ENCODE measurements at regions not wholly inside any gene's neighbourhood (a gene's known extent, or its start where the extent isn't known, plus 50 kb on each side); places are given as distances from the start of the nearest gene placed in this dataset.

GRCh38 chr3:99172736-99173657 is 271.5 kb upstream of the DCBLD2 start:
- DNase-seq = peak; percentile 14

- DNase-seq = no peak
These were observed 270.3 kb upstream of the DCBLD2 start for GRCh38 chr3:99171800-99172199.

DNA sequence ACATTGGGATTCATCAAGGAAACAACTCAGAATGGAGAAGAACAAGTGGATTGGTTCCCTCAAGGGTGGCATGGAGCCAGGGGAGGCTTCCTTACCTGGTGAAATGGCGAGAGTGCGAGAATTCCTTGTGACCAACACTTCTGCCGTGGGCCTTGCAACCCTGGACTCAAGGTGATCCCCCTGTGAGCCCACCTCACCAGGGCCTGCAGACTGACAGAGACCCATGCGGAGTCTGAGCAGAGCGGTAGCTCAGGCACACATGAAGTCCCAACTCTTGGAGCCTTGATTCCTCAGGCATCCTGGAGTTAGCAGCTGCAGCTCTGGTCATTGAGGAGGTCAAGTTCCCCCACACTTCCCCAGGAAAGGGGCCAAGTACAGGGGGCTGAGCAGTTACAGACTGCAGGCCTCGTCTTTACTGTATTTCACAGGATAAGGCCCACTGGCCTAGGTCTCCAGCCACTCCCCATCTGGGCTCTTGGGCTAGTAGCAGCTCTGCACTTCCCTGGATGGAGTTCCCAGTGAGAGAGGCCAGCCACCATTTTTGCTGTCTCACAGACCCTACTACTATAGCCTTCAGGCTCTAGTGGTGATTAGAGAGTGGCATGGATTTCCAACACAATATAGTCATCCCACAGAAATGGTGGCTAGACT is 269.5 kb upstream of the DCBLD2 start:
- no peak for DNase-seq

DNA sequence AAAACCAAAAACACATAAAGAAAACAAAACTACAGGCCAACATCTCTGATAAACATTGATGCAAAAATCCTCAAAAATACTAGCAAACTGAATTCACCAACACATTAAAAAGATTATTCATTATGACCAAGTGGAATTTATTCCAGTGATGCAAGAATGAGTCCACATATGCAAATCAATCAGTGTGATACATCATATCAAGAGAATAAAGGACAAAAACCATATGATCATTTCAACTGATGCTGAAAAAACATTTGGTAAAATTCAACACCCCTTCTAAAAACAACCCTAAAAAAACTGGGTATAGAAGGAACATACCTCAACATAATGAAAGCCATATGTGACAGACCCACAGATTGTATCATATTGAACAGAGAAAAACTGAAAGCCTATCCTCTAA is 265.6 kb upstream of the DCBLD2 start:
- DNase-seq = no peak

GRCh38 chr3:99163314-99163713 is 261.8 kb upstream of the DCBLD2 start:
- no peak for DNase-seq

DNA sequence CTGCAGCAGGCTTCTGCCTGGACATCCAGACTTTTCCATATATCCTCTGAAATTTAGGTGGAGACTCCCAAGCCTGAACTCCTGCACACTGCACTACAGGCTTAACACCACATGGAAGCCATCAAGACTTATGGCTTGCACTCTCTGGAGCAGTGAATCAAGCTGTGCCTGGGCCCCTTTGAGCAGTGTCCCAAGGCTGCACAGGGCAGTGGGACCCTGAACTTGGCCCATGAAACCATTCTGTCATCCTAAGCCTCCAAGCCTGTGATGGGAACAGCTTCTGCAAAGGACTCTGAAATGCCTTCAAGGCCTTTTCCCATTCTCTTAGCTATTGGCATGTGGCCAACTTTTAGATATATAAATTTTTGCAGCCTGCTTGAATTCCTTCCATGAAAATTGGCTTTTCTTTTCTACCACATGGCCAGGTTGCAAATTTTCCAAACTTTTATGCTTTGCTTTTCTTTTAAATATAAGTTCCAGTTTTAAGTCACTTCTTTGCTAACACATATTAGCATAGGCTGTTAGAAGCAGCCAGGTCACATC is 257.8 kb upstream of the DCBLD2 start:
- DNase-seq = no peak

- DNase-seq = no peak
These were observed 243.5 kb upstream of the DCBLD2 start for GRCh38 chr3:99145031-99145430.

GRCh38 chr3:99143493-99143892 is 242.0 kb upstream of the DCBLD2 start:
- no peak for DNase-seq

DNA sequence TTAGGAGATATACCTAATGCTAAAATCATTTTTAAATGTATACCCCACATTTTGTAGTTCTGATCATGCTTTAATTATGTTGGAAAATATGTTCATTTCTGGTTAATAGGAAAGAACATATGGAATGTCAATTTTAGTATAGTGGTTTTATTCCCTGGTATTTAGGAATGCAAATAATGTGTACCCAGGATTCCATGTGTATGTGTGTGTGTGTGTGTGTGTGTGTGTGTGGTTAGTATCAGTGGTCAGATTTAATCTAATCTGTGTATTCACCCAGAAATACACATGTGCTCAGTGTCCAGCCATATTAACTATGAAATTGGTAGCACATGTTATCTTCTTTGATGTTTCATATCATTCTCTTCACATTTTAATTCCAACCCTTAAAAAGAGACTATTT is 233.5 kb upstream of the DCBLD2 start:
- no peak for DNase-seq

DNA sequence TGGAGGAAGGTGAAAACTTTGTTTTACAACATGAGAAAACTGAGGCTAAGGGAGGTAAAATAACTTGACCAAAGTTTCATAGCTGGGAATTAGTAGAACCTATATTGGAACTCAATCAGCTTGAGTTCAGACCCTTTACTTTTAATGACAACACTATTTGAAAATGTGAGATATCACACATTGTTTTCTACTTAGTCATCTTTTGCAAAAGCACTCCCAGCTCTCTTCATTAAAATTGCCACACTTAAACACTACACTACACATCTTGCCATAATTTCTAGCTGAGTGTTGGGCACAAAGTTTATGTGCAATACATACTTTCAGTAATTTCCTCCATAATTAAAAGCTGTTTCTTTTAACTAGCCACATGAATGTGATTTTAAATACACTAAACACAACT is 230.4 kb upstream of the DCBLD2 start:
- DNase-seq = no peak

DNA sequence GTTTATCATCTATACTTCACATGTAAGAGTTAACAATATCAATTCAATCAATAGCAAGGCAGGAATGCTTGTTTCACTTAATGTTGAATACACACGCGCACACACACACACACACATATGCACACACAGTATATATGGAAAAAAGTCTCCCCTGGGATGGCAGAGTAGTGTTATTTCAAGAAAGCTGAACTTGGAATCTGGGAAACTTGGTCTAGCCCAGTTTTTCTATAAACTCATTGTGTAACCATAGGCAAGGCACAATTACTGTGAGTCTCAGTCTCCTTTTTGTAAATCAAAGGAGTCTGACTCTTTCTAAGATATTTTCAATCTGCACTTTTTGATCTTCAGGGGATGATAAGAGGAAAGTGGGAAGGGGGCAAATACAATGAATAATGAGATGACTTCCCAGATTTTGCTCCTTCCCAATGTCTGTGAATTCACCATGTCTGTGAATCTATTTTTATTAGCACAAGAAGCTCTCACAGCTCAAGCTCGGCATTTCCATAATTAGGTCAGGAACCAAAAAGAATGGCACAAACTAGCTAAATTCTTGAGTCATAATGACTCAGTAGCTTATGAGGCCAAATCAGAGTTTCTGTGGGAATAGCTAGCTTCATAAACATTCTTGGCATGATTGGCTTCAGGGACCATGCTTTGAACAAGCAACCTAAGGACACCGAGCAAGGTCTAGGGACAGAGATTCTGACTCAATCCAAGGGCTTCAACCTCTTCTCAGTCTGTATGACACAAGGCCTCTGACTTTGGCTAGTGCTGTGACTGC is 227.4 kb upstream of the DCBLD2 start:
- peak; percentile 85 for DNase-seq

- no peak for DNase-seq
These were observed 226.7 kb upstream of the DCBLD2 start for GRCh38 chr3:99128235-99128634.

DNA sequence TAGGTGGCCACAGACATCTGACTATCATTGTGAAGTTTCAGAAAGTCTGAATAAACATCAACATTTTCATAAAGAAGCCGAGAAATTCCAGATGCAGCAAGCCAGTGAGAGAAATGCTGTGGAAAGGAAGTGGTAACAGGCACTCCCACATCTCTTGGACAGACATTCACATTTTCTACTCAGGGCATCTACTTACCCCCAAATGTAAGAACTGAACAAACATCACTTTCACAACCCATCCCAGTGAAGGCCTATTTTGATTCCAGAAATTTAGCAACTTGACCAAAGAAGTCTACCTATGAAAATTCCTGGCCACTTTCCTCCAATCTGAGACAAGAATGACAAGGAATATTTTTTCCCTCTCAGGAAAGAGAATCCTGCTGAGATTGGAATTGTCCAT is 224.8 kb upstream of the DCBLD2 start:
- no peak for DNase-seq

- no peak for DNase-seq
These were observed 217.9 kb upstream of the DCBLD2 start for GRCh38 chr3:99119385-99119784.

GRCh38 chr3:99118381-99118780 is 216.9 kb upstream of the DCBLD2 start:
- DNase-seq = no peak

DNA sequence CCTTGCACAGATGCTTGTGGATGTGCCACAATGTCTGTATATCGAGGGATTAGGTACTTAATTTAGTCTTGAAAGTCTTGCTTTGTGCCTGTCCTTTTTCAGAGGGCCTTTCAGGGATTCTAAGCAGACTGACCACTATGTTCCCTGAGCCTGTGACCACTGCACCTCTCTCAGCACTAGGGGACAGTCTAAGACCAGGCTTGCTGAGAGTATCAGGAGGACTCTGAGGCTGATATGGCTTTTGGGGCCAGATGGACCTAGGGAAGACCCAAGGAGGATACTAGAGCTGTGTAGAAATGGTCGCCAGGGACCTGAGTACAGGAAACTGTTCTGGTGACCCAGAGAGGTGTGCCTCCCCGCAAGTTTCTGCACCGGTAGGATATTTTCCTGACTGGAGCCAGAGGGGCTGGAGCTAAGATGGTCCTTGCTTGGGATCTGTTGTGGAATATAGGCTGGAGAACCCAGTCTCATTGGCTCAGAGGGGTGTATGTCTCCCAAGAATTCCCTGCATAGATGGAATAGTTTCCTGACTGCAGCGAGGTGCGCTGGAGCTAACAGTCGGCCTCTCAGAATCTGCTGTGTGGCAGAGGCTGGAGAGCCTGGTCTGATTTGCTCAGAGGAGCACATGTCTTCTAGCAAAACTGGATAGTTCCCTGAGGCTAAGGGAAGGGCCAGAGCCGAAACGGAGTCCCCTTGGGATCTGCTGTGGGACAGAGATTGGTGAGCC is 213.2 kb upstream of the DCBLD2 start:
- peak; percentile 28 for DNase-seq

DNA sequence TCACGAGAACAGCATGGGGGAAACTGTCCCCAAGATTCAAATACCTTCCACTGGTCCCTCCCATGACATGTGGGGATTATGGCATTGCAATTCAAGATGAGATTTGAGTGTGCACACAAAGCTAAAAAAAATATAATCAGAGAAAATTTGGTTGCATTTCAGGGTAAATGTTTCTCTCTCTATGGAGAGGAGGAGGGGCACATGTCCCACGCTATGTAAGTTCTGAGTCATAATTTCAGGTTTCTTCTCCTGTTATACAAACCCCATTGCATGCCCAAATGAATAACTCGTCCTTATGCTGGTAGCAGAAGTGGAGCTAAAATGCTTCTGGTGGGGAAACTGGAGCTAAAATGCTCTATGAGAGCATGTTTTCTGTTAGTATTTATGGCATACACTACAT is 209.7 kb upstream of the DCBLD2 start:
- DNase-seq = no peak

DNA sequence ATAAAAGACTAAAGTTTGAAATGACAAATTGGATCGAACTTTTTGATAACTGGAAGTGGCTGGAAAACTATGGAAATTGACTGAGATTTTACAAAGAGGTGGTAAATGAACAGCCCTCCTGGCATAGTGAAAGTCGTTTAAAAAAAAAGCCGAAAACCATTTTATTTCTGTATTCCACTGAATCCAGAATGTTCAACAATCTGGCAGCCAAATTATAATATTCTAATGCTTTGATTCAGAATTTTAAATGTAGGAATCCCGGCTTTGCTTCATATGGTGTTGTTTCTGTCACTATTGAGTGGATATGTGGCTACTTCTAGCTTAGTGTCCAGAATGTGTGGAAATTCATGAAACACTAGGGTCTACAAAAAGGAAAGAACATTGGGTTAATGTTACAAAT is 208.9 kb upstream of the DCBLD2 start:
- DNase-seq = no peak

GRCh38 chr3:99108508-99108907 is 207.0 kb upstream of the DCBLD2 start:
- DNase-seq = peak; percentile 54

- no peak for DNase-seq
These were observed 193.1 kb upstream of the DCBLD2 start for GRCh38 chr3:99094606-99095005.

GRCh38 chr3:99087277-99087676 is 185.8 kb upstream of the DCBLD2 start:
- DNase-seq = no peak

DNA sequence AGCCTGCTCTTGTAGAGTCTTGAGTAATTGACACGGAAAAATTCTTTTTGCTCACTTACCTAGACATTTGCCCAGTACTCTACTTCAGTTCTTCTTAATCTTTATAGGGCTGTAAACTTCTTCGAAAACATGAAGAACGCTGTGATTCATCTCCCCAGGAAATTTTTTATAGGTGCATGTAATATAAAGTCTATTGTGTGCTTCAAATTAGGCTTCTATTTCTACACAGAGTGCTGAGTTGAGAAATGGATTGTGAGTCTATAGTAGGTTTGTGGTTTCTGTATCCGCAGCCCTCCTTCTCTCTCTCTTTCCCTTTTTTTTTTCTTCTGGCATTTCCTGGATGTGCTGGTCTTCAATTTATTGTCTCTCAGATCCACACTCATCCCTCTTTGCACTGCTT is 183.3 kb upstream of the DCBLD2 start:
- DNase-seq = no peak

DNA sequence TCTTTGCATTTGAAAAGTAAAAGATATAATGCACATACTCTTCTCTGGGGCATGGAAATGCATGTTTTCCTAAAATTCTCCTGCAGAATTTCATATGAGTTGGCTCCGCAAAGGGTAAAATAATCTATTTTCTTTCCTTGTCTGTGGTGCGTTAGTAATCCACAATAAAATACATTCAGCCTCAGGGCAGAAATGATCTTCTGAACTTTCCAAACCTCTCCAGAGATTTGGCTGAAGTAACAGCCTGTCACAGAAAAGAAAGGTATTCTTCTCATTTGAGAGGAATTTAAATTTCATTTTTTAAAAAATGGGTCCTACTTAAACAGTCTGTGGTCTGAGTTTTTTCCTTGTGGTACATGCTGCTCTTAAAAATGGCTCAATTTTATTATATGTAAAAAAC is 182.7 kb upstream of the DCBLD2 start:
- DNase-seq = no peak
